Left forelimb (tissue), 1 donor: ENCODE measurements at regions not wholly inside any gene's neighbourhood (a gene's known extent, or its start where the extent isn't known, plus 50 kb on each side); places are given as distances from the start of the nearest gene placed in this dataset.
"Not testable (repeated sequence)": the region's sequence is repeated elsewhere in the genome, so short reads cannot be mapped to it uniquely, and the experiment has no call there.

ENCODE experiments used
- DNase-seq: peaks from one replicate; pipeline ENCODE4 v3.0.0-alpha.2; 2018; ENCODE audit warnings: low spot score

- DNase-seq: no peak
Measured at GRCh38 chr10:44745920-44746319, 165.2 kb upstream of the TMEM72 start.

GRCh38 chr10:44747593-44748172, 163.5 kb upstream of the TMEM72 start:
- DNase-seq: no peak

GRCh38 chr10:44749151-44749550, 162.0 kb upstream of the TMEM72 start:
- DNase-seq: no peak

GRCh38 chr10:44752451-44753441, 158.4 kb upstream of the TMEM72 start:
- DNase-seq: no peak

GRCh38 chr10:44754355-44754754, 156.8 kb upstream of the TMEM72 start:
- DNase-seq: not testable (repeated sequence)

GRCh38 chr10:44755481-44755880, 155.7 kb upstream of the TMEM72 start:
- DNase-seq: no peak

- no peak for DNase-seq
Measured at GRCh38 chr10:44756216-44756615, 154.9 kb upstream of the TMEM72 start.

GRCh38 chr10:44757551-44758205, 153.5 kb upstream of the TMEM72 start:
- DNase-seq: no peak

- no peak for DNase-seq
Measured at GRCh38 chr10:44759122-44759521, 152.0 kb upstream of the TMEM72 start.

GRCh38 chr10:44760513-44760912, 150.6 kb upstream of the TMEM72 start:
- no peak for DNase-seq

- DNase-seq: no peak
Measured at GRCh38 chr10:44761076-44761475, 150.1 kb upstream of the TMEM72 start.

GRCh38 chr10:44763331-44763730, 147.8 kb upstream of the TMEM72 start:
- DNase-seq: no peak

GRCh38 chr10:44765299-44765698, 145.8 kb upstream of the TMEM72 start:
- DNase-seq: no peak

- no peak for DNase-seq
Measured at GRCh38 chr10:44766631-44767030, 144.5 kb upstream of the TMEM72 start.

- no peak for DNase-seq
Measured at GRCh38 chr10:44769450-44769849, 141.7 kb upstream of the TMEM72 start.

GRCh38 chr10:44771233-44771995, 139.7 kb upstream of the TMEM72 start:
- DNase-seq: no peak

- no peak for DNase-seq
Measured at GRCh38 chr10:44773565-44773964, 137.6 kb upstream of the TMEM72 start.

GRCh38 chr10:44774676-44775401, 136.3 kb upstream of the TMEM72 start:
- DNase-seq: no peak

GRCh38 chr10:44775402-44775741, 135.8 kb upstream of the TMEM72 start:
- no peak for DNase-seq

- no peak for DNase-seq
Measured at GRCh38 chr10:44776181-44776580, 135.0 kb upstream of the TMEM72 start.

GRCh38 chr10:44779511-44779910, 131.6 kb upstream of the TMEM72 start:
- DNase-seq: no peak

- DNase-seq: no peak
Measured at GRCh38 chr10:44780426-44780825, 130.7 kb upstream of the TMEM72 start.
